Gastroesophageal sphincter (tissue), 4 donors: ENCODE measurements at regions not wholly inside any gene's neighbourhood (a gene's known extent, or its start where the extent isn't known, plus 50 kb on each side); places are given as distances from the start of the nearest gene placed in this dataset.

Experiments used
- ATAC-seq: fragments of 150-250 bp; one replicate; pipeline ENCODE4 v1.9.1; 2016; ENCODE audit warnings: mild to moderate bottlenecking, moderate library complexity
- H3K27ac ChIP-seq, 4 donors: fragments of 200-600 bp; sonication (generic) in 3 of 4; 1 replicate in 3 of 4; 2 replicates in 1 of 4; pipeline ENCODE4 v1.5.1; 2016 to 2019
- H3K27me3 ChIP-seq: fragments of 200-600 bp; sonication (generic); one replicate; pipeline ENCODE4 v1.5.1; 2019
- H3K36me3 ChIP-seq, 2 donors: fragments of 200-600 bp; sonication (generic); one replicate each; pipeline ENCODE4 v1.5.1; 2019; ENCODE audit warnings: control low read depth in 1 of 2
- H3K4me1 ChIP-seq, 3 donors: fragments of 200-600 bp; sonication (generic); 1 replicate in 2 of 3; 2 replicates in 1 of 3; pipeline ENCODE4 v1.5.1; 2016 to 2019; ENCODE audit warnings: control low read depth in 2 of 3
- H3K4me3 ChIP-seq, 2 donors: fragments of 200-600 bp; sonication (generic); one replicate each; pipeline ENCODE4 v1.5.1; 2019; ENCODE audit warnings: mild to moderate bottlenecking in 1 of 2, moderate library complexity in 1 of 2
- H3K9me3 ChIP-seq, 3 donors: fragments of 200-600 bp; sonication (generic); one replicate each; pipeline ENCODE4 v1.5.1; 2017 to 2019; ENCODE audit warnings: control low read depth in 2 of 3
- EP300 ChIP-seq: sonication (generic); formaldehyde crosslinking; IDR thresholded peaks from one replicate; pipeline ENCODE4 v1.6.1; 2017; ENCODE audit warnings: antibody characterized with exemption, mild to moderate bottlenecking
- POLR2A ChIP-seq, 2 donors: fragments of 450-650 bp; IDR thresholded peaks; one replicate each; pipeline ENCODE4 v1.6.1; 2017; ENCODE audit warnings: antibody characterized with exemption in 2 of 2, mild to moderate bottlenecking in 2 of 2, moderate library complexity in 1 of 2
- POLR2AphosphoS5 ChIP-seq: sonication (generic); formaldehyde crosslinking; IDR thresholded peaks from one replicate; pipeline ENCODE4 v1.6.1; 2017; ENCODE audit warnings: antibody characterized with exemption
- WGBS, 2 donors: methylation state at CpG; one replicate each; pipeline ENCODE4 v1.1.5; 2018; ENCODE audit warnings: low coverage in 1 of 2; 5-methylcytosine and 5-hydroxymethylcytosine counted together
- TF ChIP-seq, protein P1 (sequence below), 4 experiments: fragments of 200-600 bp in 2 of 4; fragments of 450-650 bp in 2 of 4; sonication (generic) in 1 of 4; IDR thresholded peaks; one replicate each; pipeline ENCODE4 v1.5.1; 2017 to 2019; ENCODE audit warnings: antibody characterized with exemption in 4 of 4, mild to moderate bottlenecking in 2 of 4, moderate library complexity in 2 of 4

DNA sequence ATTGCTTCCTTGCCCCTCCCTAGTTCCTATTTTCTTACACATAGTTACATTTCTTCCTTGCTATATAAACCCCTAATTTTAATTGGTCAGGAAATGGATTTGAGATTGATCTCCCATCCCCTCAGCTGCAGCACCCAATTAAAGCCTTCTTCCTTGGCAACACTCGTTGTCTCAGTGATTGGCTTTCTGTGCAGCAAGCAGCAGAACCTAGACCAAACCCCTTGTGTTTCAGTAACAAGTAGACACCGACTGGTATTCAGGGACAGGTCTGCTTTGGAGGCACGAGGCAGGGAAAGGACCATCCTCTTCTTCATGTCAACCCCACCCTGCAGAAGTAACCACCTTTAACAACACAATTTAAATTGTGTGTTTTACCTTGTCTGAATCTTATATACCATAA is 152.6 kb downstream of the RPAP3 start:
- WGBS, 2 donors = 73 to 76% methylated on average over 2 of the region's 3 CpGs
- H3K4me1 ChIP-seq = no peaks in the 10 kb centered on the region
- no peak overlapping the region for H3K4me3 ChIP-seq
- H3K27me3 ChIP-seq = no peaks in the 10 kb centered on the region
- H3K27ac ChIP-seq = no peak overlapping the region
- H3K9me3 ChIP-seq = peaks cover 0 to 8% (median 0%) of the 10 kb centered on the region in 3 donors
- no peak for TF ChIP-seq EP300
- TF ChIP-seq, protein P1, sequence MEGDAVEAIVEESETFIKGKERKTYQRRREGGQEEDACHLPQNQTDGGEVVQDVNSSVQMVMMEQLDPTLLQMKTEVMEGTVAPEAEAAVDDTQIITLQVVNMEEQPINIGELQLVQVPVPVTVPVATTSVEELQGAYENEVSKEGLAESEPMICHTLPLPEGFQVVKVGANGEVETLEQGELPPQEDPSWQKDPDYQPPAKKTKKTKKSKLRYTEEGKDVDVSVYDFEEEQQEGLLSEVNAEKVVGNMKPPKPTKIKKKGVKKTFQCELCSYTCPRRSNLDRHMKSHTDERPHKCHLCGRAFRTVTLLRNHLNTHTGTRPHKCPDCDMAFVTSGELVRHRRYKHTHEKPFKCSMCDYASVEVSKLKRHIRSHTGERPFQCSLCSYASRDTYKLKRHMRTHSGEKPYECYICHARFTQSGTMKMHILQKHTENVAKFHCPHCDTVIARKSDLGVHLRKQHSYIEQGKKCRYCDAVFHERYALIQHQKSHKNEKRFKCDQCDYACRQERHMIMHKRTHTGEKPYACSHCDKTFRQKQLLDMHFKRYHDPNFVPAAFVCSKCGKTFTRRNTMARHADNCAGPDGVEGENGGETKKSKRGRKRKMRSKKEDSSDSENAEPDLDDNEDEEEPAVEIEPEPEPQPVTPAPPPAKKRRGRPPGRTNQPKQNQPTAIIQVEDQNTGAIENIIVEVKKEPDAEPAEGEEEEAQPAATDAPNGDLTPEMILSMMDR (IDR thresholded peaks at IDR 0.05) = no peak
- TF ChIP-seq POLR2AphosphoS5 = no peak
- no peak for TF ChIP-seq POLR2A (IDR thresholded peaks at IDR 0.05)
- no peak for ATAC-seq
- no peaks in the 10 kb centered on the region for H3K36me3 ChIP-seq

DNA sequence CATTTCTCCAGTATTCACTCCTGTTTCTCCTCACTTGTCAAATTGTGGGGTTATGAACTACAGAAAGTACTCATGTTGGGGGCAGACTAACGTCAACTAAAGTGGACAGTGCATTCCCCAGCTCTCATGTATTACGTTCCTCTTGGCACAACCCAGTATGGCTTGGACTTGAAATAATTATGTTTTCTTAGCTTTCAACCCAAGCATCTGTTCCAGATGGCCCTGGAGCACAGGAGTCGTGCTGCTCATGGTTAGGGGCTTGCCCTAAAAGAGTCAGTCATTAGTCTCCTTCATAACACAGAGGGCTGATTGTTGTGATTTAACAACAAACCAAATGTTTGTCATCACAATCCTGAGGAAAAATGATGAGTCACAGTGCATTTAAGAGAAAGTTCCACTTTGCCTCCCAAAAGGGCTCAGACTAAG is 154.4 kb downstream of the RPAP3 start:
- no peak for ATAC-seq
- peak; percentile 27 for TF ChIP-seq POLR2AphosphoS5
- TF ChIP-seq POLR2A (IDR thresholded peaks at IDR 0.05) = no peak

DNA sequence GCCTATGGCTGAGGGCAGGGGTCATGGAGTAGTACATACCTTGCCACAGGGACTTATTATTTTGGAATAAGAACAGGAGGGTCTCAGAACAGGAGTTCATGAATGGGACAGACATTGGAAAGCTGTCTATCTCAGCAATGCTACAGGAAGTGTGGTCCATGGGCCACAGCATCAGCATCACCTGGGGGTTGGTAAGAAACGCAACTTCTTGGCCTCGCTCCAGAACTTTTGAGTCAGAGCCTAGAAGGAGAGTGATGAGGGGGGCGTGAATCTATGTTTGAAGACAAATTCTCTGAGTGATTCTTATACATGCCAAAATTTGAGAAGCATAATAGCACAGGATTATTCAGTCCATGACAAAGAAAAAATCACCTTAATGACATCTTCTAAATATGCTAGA is 156.6 kb downstream of the RPAP3 start:
- Histone ChIP-seq H3K36me3 (no peaks in the 10 kb centered on the region), H3K4me3 (no peak overlapping the region), H3K9me3 (peaks cover 0 to 8% (median 0%) of the 10 kb centered on the region in 3 donors), H3K4me1 (no peaks in the 10 kb centered on the region), H3K27ac (no peak overlapping the region), H3K27me3 (no peaks in the 10 kb centered on the region)
- no peak for ATAC-seq
- TF ChIP-seq, protein P1 (IDR thresholded peaks at IDR 0.05) = no peak
- no peak for TF ChIP-seq EP300
- TF ChIP-seq POLR2AphosphoS5 = no peak
- TF ChIP-seq POLR2A (IDR thresholded peaks at IDR 0.05) = no peak
- 59 to 61% methylated on average over 3 of the region's 3 CpGs for WGBS, 2 donors

More for the DNA sequence above, 154.4 kb downstream of the RPAP3 start:
- Histone ChIP-seq H3K4me1 (no peaks in the 10 kb centered on the region), H3K27ac (peak overlapping the region in 1 of 4 donors; percentile 14), H3K4me3 (no peak overlapping the region), H3K36me3 (no peaks in the 10 kb centered on the region), H3K9me3 (peaks cover 0 to 8% (median 0%) of the 10 kb centered on the region in 3 donors), H3K27me3 (no peaks in the 10 kb centered on the region)
- WGBS, 2 donors = 14 to 21% methylated on average over 3 of the region's 3 CpGs

DNA sequence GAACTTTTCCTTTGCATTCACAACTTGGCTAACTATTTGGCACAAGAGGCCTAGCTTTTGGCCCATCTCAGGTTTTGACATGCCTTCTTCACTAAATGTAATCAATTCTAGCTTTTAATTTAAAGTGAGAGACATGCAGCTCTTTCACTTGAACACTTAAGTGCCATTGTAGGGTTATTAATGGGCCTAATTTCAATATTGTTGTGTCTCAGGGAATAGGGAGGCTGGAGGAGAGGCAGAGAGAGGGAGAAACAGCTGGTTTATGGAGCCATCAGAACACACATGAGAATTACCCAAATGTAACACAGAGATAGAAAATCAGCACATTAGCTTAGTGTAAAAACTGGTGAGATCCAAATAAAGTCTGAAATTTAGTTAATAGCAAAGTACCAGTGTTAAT is 157.4 kb downstream of the RPAP3 start:
- Histone ChIP-seq H3K36me3 (no peaks in the 10 kb centered on the region), H3K4me1 (no peaks in the 10 kb centered on the region), H3K4me3 (no peak overlapping the region), H3K27me3 (no peaks in the 10 kb centered on the region), H3K9me3 (peaks cover 0 to 6% (median 0%) of the 10 kb centered on the region in 3 donors), H3K27ac (no peak overlapping the region)
- ATAC-seq = no peak
- no peak for TF ChIP-seq POLR2AphosphoS5
- TF ChIP-seq POLR2A (IDR thresholded peaks at IDR 0.05) = no peak
- no peak for TF ChIP-seq EP300
- TF ChIP-seq, protein P1 (IDR thresholded peaks at IDR 0.05) = no peak

DNA sequence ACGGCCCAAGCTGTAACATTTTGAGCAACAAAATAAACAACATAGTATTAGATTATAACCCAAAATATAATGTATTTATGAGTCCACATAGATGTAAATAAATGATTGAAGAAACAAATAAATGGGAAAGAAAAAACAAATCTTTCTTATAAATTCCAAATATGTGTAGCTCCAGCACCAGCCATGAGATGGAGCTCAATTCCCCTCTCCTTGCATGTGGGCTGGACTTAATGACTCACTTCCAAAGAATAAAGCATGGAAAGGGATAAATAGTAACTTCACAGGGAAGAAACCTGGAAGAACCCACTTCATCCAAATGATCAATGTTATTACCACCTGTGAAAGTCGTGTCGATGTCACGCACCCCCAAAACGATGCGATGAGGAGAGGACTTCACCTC is 158.8 kb downstream of the RPAP3 start:
- Histone ChIP-seq H3K4me3 (no peak overlapping the region), H3K4me1 (no peaks in the 10 kb centered on the region), H3K27me3 (no peaks in the 10 kb centered on the region), H3K27ac (no peak overlapping the region), H3K36me3 (no peaks in the 10 kb centered on the region), H3K9me3 (no peaks in the 10 kb centered on the region)
- WGBS, 2 donors = 87 to 94% methylated on average over 6 of the region's 6 CpGs
- TF ChIP-seq EP300 = no peak
- no peak for TF ChIP-seq POLR2A (IDR thresholded peaks at IDR 0.05)
- no peak for TF ChIP-seq POLR2AphosphoS5
- TF ChIP-seq, protein P1 (IDR thresholded peaks at IDR 0.05) = no peak
- ATAC-seq = no peak
